Fibroblast of lung (primary cell): ENCODE measurements at regions not wholly inside any gene's neighbourhood (a gene's known extent, or its start where the extent isn't known, plus 50 kb on each side); places are given as distances from the start of the nearest gene placed in this dataset.

Experiments
- DNase-seq, 2 donors: peaks; one replicate each; pipeline versions ENCODE4 v3.0.0 to v3.0.0-alpha.2; 2010; ENCODE audit warnings: low read depth in 2 of 2
- H2AFZ ChIP-seq: 2 replicates; pipeline ENCODE4 v1.5.1; 2012; ENCODE audit warnings: low read length, control low read depth, inconsistent platforms
- H3K27ac ChIP-seq: 2 replicates; pipeline ENCODE4 v1.5.1; 2011; ENCODE audit warnings: low read length, control low read depth; ENCODE audit not compliant: insufficient read depth
- H3K27me3 ChIP-seq: 2 replicates; pipeline ENCODE4 v1.5.1; 2011; ENCODE audit warnings: mild to moderate bottlenecking, low read length; ENCODE audit not compliant: control insufficient read depth, insufficient read depth
- H3K36me3 ChIP-seq: 2 replicates; pipeline ENCODE4 v1.5.1; 2011; ENCODE audit warnings: low read length; ENCODE audit not compliant: control insufficient read depth, insufficient read depth
- H3K4me1 ChIP-seq: 2 replicates; pipeline ENCODE4 v1.5.1; 2011; ENCODE audit warnings: low read length; ENCODE audit not compliant: control insufficient read depth, insufficient read depth; ENCODE audit errors: extremely low read depth
- H3K4me2 ChIP-seq: 2 replicates; pipeline ENCODE4 v1.5.1; 2011; ENCODE audit warnings: low read length, control low read depth; ENCODE audit not compliant: insufficient read depth; ENCODE audit errors: extremely low read depth
- H3K4me3 ChIP-seq, 4 experiments: fragments of 200-600 bp in 1 of 4; sonication (generic) in 1 of 4; replicated peaks in 1 of 4; 2 replicates each; pipeline ENCODE4 v1.5.1; 2011 to 2016; ENCODE audit warnings: low read length in 4 of 4, low read depth in 3 of 4, mild to moderate bottlenecking in 3 of 4, control low read depth in 2 of 4, inconsistent platforms in 1 of 4, mixed read lengths in 1 of 4; ENCODE audit not compliant: insufficient read depth in 1 of 4; ENCODE audit errors: control extremely low read depth in 1 of 4
- H3K79me2 ChIP-seq: 2 replicates; pipeline ENCODE4 v1.5.1; 2012; ENCODE audit warnings: mild to moderate bottlenecking, low read length, inconsistent platforms; ENCODE audit not compliant: control insufficient read depth, insufficient read depth
- H3K9ac ChIP-seq: 2 replicates; pipeline ENCODE4 v1.5.1; 2011; ENCODE audit warnings: mild to moderate bottlenecking, low read length, control low read depth; ENCODE audit not compliant: insufficient read depth
- H3K9me3 ChIP-seq: 2 replicates; pipeline ENCODE4 v1.5.1; 2012; ENCODE audit warnings: low read depth, low read length; ENCODE audit not compliant: control insufficient read depth, insufficient read depth
- H4K20me1 ChIP-seq: 2 replicates; pipeline ENCODE4 v1.5.1; 2011; ENCODE audit warnings: low read length; ENCODE audit not compliant: control insufficient read depth, insufficient read depth; ENCODE audit errors: extremely low read depth
- EZH2 ChIP-seq: IDR thresholded peaks from 2 replicates; pipeline ENCODE4 v1.5.1; 2012; ENCODE audit warnings: low read length, control low read depth, mild to moderate bottlenecking; ENCODE audit errors: missing control alignments
- TF ChIP-seq, protein P1 (sequence below), 2 donors: IDR thresholded peaks in 1 of 2; conservative IDR thresholded peaks in 1 of 2; 1 replicate in 1 of 2; 2 replicates in 1 of 2; pipeline ENCODE4 v1.5.1; 2011 to 2012; ENCODE audit warnings: low read length in 2 of 2, control low read depth in 1 of 2, inconsistent platforms in 1 of 2, low read depth in 1 of 2, mild to moderate bottlenecking in 1 of 2

DNA sequence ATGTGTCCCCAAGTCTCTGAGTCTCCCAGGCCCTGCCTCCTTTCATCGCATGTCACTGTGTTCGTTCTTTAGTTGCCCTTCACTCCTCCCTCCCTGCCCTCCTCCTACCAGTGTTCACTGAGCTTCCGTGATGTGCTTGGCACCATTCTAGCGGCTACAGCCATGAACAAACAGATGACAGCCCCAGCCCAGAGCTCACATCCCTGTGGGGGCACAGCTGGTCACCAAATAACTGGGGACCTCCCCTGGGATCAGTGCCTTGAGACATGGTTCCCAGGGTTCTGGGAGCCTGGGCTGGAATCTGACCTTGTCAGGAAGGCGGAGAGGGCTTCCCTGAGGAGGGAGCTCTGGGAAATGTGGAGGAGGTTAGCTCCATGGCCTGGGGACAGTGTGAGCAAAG is 320.7 kb downstream of the PTPRU start:
- H3K4me3 ChIP-seq: no peak overlapping the region
- no peak overlapping the region for H3K9ac ChIP-seq
- H4K20me1 ChIP-seq: no peaks in the 10 kb centered on the region
- no peak for DNase-seq
- no peaks in the 10 kb centered on the region for H3K27me3 ChIP-seq
- no peaks in the 10 kb centered on the region for H3K79me2 ChIP-seq
- no peaks in the 10 kb centered on the region for H3K9me3 ChIP-seq
- TF ChIP-seq, protein P1, sequence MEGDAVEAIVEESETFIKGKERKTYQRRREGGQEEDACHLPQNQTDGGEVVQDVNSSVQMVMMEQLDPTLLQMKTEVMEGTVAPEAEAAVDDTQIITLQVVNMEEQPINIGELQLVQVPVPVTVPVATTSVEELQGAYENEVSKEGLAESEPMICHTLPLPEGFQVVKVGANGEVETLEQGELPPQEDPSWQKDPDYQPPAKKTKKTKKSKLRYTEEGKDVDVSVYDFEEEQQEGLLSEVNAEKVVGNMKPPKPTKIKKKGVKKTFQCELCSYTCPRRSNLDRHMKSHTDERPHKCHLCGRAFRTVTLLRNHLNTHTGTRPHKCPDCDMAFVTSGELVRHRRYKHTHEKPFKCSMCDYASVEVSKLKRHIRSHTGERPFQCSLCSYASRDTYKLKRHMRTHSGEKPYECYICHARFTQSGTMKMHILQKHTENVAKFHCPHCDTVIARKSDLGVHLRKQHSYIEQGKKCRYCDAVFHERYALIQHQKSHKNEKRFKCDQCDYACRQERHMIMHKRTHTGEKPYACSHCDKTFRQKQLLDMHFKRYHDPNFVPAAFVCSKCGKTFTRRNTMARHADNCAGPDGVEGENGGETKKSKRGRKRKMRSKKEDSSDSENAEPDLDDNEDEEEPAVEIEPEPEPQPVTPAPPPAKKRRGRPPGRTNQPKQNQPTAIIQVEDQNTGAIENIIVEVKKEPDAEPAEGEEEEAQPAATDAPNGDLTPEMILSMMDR (conservative IDR thresholded peaks at IDR 0.05 in 1 of 2, IDR thresholded peaks at IDR 0.05 in 1 of 2; ENCODE audit: low read depth in 1 of 2, low read length in 2 of 2): no peak
- TF ChIP-seq EZH2: no peak
- no peaks in the 10 kb centered on the region for H3K36me3 ChIP-seq
- H3K27ac ChIP-seq: no peak overlapping the region
- H2AFZ ChIP-seq: no peak overlapping the region
- no peaks in the 10 kb centered on the region for H3K4me1 ChIP-seq
- H3K4me2 ChIP-seq: no peak overlapping the region

DNA sequence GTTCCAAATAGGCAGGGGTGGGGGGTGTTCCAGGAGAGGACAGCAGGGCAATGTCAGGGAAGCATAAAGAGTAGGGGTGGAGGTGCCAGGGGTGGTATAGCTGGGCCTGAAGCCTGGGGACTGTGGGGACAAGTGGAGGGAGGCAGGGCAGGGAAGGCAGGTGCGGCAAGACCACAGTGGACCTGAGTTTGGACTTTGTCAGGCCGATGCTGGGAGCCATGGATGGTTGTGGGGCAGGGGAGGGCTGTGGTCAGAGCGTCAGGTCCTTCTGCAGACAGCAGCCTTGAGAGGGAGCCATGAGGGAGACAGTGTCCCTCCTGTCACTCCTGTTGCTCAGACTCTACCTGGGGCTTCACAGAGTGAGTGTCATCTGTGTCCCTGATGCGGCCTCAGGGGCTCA is 320.3 kb downstream of the PTPRU start:
- no peak for DNase-seq
- no peaks in the 10 kb centered on the region for H3K79me2 ChIP-seq
- H3K36me3 ChIP-seq: no peaks in the 10 kb centered on the region
- no peaks in the 10 kb centered on the region for H4K20me1 ChIP-seq
- no peak overlapping the region for H3K9ac ChIP-seq
- no peak overlapping the region for H3K27ac ChIP-seq
- H3K9me3 ChIP-seq: no peaks in the 10 kb centered on the region
- H3K4me3 ChIP-seq: no peak overlapping the region
- no peak overlapping the region for H2AFZ ChIP-seq
- H3K4me1 ChIP-seq: no peaks in the 10 kb centered on the region
- TF ChIP-seq EZH2: no peak
- TF ChIP-seq, protein P1 (conservative IDR thresholded peaks at IDR 0.05 in 1 of 2, IDR thresholded peaks at IDR 0.05 in 1 of 2; ENCODE audit: low read depth in 1 of 2, low read length in 2 of 2): no peak
- H3K27me3 ChIP-seq: no peaks in the 10 kb centered on the region
- no peak overlapping the region for H3K4me2 ChIP-seq

DNA sequence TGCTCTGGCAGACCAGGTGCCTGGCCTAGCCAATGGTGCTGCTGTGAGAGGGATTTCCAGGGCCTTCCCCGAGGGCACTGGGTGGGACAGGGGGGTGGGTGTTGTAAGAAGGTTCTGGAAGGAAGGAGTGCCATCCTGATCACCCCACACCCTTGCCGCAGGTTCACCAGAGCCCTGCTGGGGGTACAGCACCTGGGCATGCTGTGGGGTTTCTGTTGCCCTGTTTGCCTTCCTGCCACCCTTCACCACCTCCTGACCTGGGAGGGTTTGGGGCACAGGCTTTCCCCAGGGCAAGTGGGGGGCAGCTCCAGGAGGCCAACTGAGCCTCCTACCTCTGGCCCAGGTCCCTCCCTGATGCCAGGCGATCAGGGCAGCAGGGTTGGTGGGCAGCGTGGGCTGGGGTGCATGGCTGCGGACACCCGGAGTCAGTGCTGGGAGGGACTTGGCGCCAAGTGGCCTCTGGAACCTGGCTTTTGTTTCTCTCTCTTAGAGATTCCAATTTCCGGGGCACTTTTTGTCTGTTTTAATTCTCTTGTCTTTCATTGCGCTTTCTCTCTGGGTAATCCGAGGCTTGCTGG is 318.8 kb downstream of the PTPRU start:
- Histone ChIP-seq H3K4me2 (no peak overlapping the region), H3K27me3 (no peaks in the 10 kb centered on the region), H3K36me3 (no peaks in the 10 kb centered on the region), H3K4me3 (no peak overlapping the region), H3K9ac (no peak overlapping the region), H3K27ac (no peak overlapping the region), H3K9me3 (no peaks in the 10 kb centered on the region), H2AFZ (no peak overlapping the region), H3K4me1 (no peaks in the 10 kb centered on the region), H4K20me1 (no peaks in the 10 kb centered on the region), H3K79me2 (no peaks in the 10 kb centered on the region)
- TF ChIP-seq, protein P1 (conservative IDR thresholded peaks at IDR 0.05 in 1 of 2, IDR thresholded peaks at IDR 0.05 in 1 of 2; ENCODE audit: low read depth in 1 of 2, low read length in 2 of 2): no peak
- TF ChIP-seq EZH2: no peak
- DNase-seq: no peak
